Adrenal gland (tissue), 9 donors: ENCODE measurements at regions not wholly inside any gene's neighbourhood (a gene's known extent, or its start where the extent isn't known, plus 50 kb on each side); places are given as distances from the start of the nearest gene placed in this dataset.
"Not testable (repeated sequence)": the region's sequence is repeated elsewhere in the genome, so short reads cannot be mapped to it uniquely, and the experiment has no call there.

ENCODE experiments used
- DNase-seq, 7 donors: peaks; one replicate each; pipeline ENCODE4 v3.0.0-alpha.2; 2019 to 2020
- H3K27ac ChIP-seq, 5 donors: fragments of 200-600 bp; sonication (generic) in 4 of 5; 1 replicate in 3 of 5; 2 replicates in 2 of 5; pipeline versions ENCODE4 v1.5.1 to v1.8.0; 2016 to 2020; ENCODE audit warnings: mild to moderate bottlenecking in 1 of 5
- H3K27me3 ChIP-seq: fragments of 200-600 bp; 2 replicates; pipeline ENCODE4 v1.8.0; 2021
- H3K36me3 ChIP-seq, 2 donors: fragments of 200-600 bp; replicated peaks in 1 of 2; 1 replicate in 1 of 2; 2 replicates in 1 of 2; pipeline versions ENCODE4 v1.5.1 to v1.8.0; 2018 to 2022
- H3K4me1 ChIP-seq, 2 donors: fragments of 200-600 bp; replicated peaks in 1 of 2; 1 replicate in 1 of 2; 2 replicates in 1 of 2; pipeline versions ENCODE4 v1.5.1 to v1.8.0; 2018 to 2021
- H3K4me3 ChIP-seq, 4 donors: fragments of 200-600 bp; sonication (generic) in 3 of 4; one replicate each; pipeline ENCODE4 v1.5.1; 2016 to 2018
- H3K9me3 ChIP-seq, 3 donors: fragments of 200-600 bp; sonication (generic) in 1 of 3; replicated peaks in 1 of 3; 1 replicate in 2 of 3; 2 replicates in 1 of 3; pipeline versions ENCODE4 v1.5.1 to v1.8.0; 2016 to 2021
- POLR2A ChIP-seq, 2 donors: fragments of 450-650 bp; IDR thresholded peaks; one replicate each; pipeline ENCODE4 v1.6.1; 2017; ENCODE audit warnings: antibody characterized with exemption in 2 of 2, mild to moderate bottlenecking in 2 of 2, moderate library complexity in 1 of 2
- WGBS, 4 donors: extraction: QIAGEN DNeasy Blood & Tissue Kit in 2 of 4; methylation state at CpG; one replicate each; pipeline versions ENCODE4 v1.1.5 to v1.1.7; 2013 to 2017; 5-methylcytosine and 5-hydroxymethylcytosine counted together
- intact Hi-C, 2 donors: fragments of 100-400 bp; cut with DNase I; formaldehyde crosslinking; loops; one replicate each; pipeline versions ENCODE4 v1.14.1 to v1.15.0; 2022 to 2023
- TF ChIP-seq, protein P1 (sequence below), 6 experiments: fragments of 450-650 bp in 4 of 6; fragments of 200-600 bp in 2 of 6; sonication (generic) in 1 of 6; IDR thresholded peaks; 1 replicate in 5 of 6; 2 replicates in 1 of 6; pipeline versions ENCODE4 v1.5.1 to v1.8.0; 2016 to 2021; ENCODE audit warnings: antibody characterized with exemption in 6 of 6, mild to moderate bottlenecking in 2 of 6, moderate library complexity in 1 of 6
- donor health status: healthy with polysubstance abuse.
- donor health status: Bipolar disorder and iron deficiency.
- donor health status: DM: yes; HTN: yes; CAD: no.
- donor health status: DM: no; HTN: no; CAD: no.
- donor health status: DM: no; HTN: no; CAD: no.

- TF ChIP-seq, protein P1, sequence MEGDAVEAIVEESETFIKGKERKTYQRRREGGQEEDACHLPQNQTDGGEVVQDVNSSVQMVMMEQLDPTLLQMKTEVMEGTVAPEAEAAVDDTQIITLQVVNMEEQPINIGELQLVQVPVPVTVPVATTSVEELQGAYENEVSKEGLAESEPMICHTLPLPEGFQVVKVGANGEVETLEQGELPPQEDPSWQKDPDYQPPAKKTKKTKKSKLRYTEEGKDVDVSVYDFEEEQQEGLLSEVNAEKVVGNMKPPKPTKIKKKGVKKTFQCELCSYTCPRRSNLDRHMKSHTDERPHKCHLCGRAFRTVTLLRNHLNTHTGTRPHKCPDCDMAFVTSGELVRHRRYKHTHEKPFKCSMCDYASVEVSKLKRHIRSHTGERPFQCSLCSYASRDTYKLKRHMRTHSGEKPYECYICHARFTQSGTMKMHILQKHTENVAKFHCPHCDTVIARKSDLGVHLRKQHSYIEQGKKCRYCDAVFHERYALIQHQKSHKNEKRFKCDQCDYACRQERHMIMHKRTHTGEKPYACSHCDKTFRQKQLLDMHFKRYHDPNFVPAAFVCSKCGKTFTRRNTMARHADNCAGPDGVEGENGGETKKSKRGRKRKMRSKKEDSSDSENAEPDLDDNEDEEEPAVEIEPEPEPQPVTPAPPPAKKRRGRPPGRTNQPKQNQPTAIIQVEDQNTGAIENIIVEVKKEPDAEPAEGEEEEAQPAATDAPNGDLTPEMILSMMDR (IDR thresholded peaks at IDR 0.05): no peak
- no peak for TF ChIP-seq POLR2A (IDR thresholded peaks at IDR 0.05)
- H3K4me1 ChIP-seq: no peaks in the 10 kb centered on the region
- no peaks in the 10 kb centered on the region for H3K36me3 ChIP-seq
- no peak overlapping the region for H3K27ac ChIP-seq
- intact Hi-C loops: no loop called here
- 79 to 87% (median 86%) methylated on average over 14 of the region's 14 CpGs for WGBS, 4 donors
- no peaks in the 10 kb centered on the region for H3K27me3 ChIP-seq
- H3K9me3 ChIP-seq: no peaks in the 10 kb centered on the region
- no peak overlapping the region for H3K4me3 ChIP-seq
- no peak for DNase-seq
These were observed 197.3 kb upstream of the FOLH1 start for GRCh38 chr11:49405743-49406142.

DNA sequence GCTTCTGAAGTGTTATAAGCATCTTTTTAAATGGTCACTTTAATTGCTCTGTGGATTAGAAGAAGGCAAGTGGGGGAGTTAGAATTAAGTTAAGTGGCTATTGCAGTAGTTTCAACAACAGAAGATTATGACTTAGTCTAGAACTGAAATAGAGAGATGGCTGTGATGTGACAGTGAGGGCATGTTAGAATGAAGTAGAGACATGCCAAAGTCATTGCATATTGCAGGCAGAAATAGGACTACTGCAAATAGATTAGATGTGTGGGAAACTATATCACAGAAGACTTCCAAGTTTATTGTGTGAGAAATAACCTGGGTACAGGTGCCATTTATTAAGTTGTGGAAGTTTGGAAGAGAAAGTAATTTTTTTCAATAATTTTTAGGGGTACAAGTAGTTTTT, 187.4 kb upstream of the FOLH1 start:
- H3K9me3 ChIP-seq, intact Hi-C loops, DNase-seq, H3K27ac ChIP-seq, H3K36me3 ChIP-seq, H3K4me1 ChIP-seq, H3K27me3 ChIP-seq, H3K4me3 ChIP-seq: not testable (repeated sequence)

- H3K36me3 ChIP-seq, DNase-seq, H3K4me1 ChIP-seq, H3K27me3 ChIP-seq, H3K9me3 ChIP-seq, H3K27ac ChIP-seq, intact Hi-C loops, H3K4me3 ChIP-seq: not testable (repeated sequence)
- WGBS, 4 donors: 62 to 73% (median 69%) methylated on average over 5 of the region's 5 CpGs
These were observed 182.0 kb upstream of the FOLH1 start for GRCh38 chr11:49390362-49390761.

DNA sequence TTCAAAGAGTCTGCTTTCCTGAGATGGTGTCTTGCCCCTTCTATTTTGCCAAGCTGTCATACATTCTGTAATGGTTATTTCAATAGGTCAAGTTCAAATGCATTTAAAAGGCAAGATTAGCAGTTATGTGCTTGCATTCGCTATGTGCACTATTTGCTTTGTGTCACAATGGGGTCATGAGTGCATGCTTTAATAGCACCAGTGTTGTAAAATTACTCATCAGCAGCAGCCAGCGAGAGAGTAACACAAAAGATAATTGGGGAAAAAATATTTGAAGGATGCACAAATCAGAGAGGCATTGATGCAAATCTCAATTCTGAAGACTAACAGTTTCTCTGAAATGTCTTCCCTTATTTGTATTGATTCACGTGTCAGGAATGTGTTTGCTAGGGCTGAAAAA, 180.7 kb upstream of the FOLH1 start:
- H3K4me1 ChIP-seq, H3K9me3 ChIP-seq, intact Hi-C loops, H3K27ac ChIP-seq, H3K27me3 ChIP-seq, DNase-seq, H3K4me3 ChIP-seq, H3K36me3 ChIP-seq: not testable (repeated sequence)
- 29 to 41% (median 38%) methylated on average over 3 of the region's 3 CpGs for WGBS, 4 donors

GRCh38 chr11:49384371-49384770, 176.0 kb upstream of the FOLH1 start:
- H3K4me3 ChIP-seq, H3K27me3 ChIP-seq, H3K27ac ChIP-seq, DNase-seq, intact Hi-C loops, H3K9me3 ChIP-seq, H3K4me1 ChIP-seq, H3K36me3 ChIP-seq: not testable (repeated sequence)
- 80 to 83% (median 81%) methylated on average over 1 of the region's 1 CpG for WGBS, 4 donors

- intact Hi-C loops: no loop called here
- WGBS, 4 donors: 70 to 81% (median 75%) methylated on average over 7 of the region's 7 CpGs
These were observed 169.6 kb upstream of the FOLH1 start for GRCh38 chr11:49377978-49378377.

DNA sequence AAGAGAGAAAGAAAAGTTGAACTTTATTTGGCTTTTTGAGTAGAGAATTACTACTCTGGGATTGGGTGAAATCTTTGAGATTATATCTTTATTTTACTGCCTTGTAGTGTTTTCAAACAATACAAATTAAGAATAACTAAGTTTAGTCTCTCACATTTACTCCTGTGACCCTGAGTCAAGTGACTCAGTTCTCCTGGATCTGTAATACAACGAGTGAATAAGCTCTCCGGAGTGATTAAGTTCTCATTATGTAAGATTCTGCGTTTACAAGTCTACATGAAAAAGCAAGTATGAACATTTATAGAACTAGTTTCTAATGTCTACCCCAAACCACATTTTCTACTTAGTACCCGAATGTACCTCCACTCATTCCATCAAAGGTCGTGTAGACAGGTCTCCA, 165.5 kb upstream of the FOLH1 start:
- H3K9me3 ChIP-seq, H3K27me3 ChIP-seq, H3K27ac ChIP-seq, DNase-seq, intact Hi-C loops, H3K36me3 ChIP-seq, H3K4me3 ChIP-seq, H3K4me1 ChIP-seq: not testable (repeated sequence)
- WGBS, 4 donors: 43 to 58% (median 44%) methylated on average over 5 of the region's 5 CpGs

More at GRCh38 chr11:49377978-49378377, 169.6 kb upstream of the FOLH1 start:
- no peak for TF ChIP-seq POLR2A (IDR thresholded peaks at IDR 0.05)
- TF ChIP-seq, protein P1 (IDR thresholded peaks at IDR 0.05): no peak
- Histone ChIP-seq H3K9me3 (no peaks in the 10 kb centered on the region), H3K36me3 (no peaks in the 10 kb centered on the region), H3K4me1 (no peaks in the 10 kb centered on the region), H3K27ac (no peak overlapping the region), H3K4me3 (no peak overlapping the region), H3K27me3 (no peaks in the 10 kb centered on the region)
- DNase-seq: no peak

DNA sequence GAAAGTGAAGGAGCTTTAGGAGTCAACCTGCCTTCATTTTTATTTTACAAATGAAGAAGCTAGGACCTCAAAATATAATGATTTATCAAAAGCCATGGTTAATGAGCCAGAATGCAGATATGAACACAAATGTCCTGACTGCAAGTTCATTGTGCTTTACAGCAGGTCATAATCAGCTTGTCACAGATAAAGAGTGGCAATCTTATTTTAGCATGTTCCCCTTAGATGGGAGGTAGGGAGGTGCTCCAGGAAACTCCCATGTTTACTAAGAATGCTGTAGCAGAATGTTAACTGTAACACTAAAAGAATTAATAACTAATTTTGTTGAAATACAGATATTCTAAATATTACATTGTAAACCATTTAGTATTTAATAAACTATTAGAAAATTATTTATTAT, 165.0 kb upstream of the FOLH1 start:
- H3K9me3 ChIP-seq, H3K27ac ChIP-seq, H3K27me3 ChIP-seq, H3K4me1 ChIP-seq, H3K36me3 ChIP-seq, DNase-seq, H3K4me3 ChIP-seq, intact Hi-C loops: not testable (repeated sequence)
